HG02623 (cell line): ENCODE measurements at regions not wholly inside any gene's neighbourhood (a gene's known extent, or its start where the extent isn't known, plus 50 kb on each side); places are given as distances from the start of the nearest gene placed in this dataset.

Source experiments
- ATAC-seq: cut with Tn5 transposase; IDR thresholded peaks from one replicate; pipeline ENCODE4 v1.9.1; 2021; ENCODE audit warnings: moderate library complexity; ENCODE audit not compliant: unreplicated experiment

- no peak for ATAC-seq
Observed at GRCh38 chr2:103660947-103661346, 899.1 kb downstream of the TMEM182 start.

- no peak for ATAC-seq
Observed at GRCh38 chr2:103664690-103665089, 902.9 kb downstream of the TMEM182 start.

DNA sequence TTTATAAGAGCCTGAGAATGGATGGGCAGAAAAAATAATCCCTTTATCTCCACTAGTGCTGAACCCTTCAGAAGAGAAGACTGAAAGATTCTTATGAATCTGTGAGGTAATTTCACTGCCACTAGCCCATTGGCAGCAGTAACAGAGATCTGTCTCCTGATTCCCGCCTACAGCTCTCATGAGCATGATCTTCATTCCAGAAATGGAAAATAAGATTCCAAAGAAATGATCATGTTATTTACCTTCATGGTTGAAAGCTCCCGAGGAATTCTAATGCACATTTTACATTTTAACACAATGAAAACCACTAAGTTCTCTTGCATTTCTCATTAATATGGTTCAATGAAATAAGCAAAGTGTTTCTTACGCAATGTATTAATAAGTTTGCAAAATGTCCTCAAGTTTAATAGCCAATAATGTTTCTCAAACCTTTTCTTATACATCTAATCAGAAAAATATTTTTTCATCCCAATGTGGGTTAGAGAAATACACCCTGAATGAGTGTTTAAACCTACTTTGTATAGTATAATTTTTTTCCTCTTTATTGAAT lies 905.6 kb downstream of the TMEM182 start:
- no peak for ATAC-seq

GRCh38 chr2:103669531-103669930 lies 907.7 kb downstream of the TMEM182 start:
- ATAC-seq = no peak
